Activated naive CD4-positive, alpha-beta T cell treated with Interleukin-2 at 50 U/mL for 16 hours (primary cell): ENCODE measurements at regions not wholly inside any gene's neighbourhood (a gene's known extent, or its start where the extent isn't known, plus 50 kb on each side); places are given as distances from the start of the nearest gene placed in this dataset.
"Not testable (repeated sequence)": the region's sequence is repeated elsewhere in the genome, so short reads cannot be mapped to it uniquely, and the experiment has no call there.

Experiments
- DNase-seq: peaks from one replicate; pipeline ENCODE4 v3.0.0-alpha.2; 2020

DNA sequence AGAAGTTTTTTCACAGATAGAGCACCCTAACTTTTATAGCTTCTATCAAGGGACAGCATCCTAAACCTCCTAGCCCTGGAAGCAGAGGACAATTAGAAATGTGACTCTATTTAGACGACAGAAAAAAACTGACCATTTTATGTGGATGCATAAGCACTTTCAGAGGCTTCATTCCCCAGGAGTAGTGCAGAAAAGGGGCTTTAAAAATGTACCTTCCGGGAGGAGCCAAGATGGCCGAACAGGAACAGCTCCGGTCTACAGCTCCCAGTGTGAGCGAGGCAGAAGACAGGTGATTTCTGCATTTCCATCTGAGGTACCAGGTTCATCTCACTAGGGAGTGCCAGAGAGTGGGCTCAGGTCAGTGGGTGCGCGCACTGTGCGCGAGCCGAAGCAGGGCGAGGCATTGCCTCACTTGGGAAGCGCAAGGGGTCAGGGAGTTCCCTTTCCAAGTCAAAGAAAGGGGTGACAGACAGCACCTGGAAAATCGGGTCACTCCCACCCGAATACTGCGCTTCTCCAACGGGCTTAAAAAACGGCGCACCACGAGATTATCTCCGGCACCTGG is 416.4 kb upstream of the C1orf87 start:
- not testable (repeated sequence) for DNase-seq

DNA sequence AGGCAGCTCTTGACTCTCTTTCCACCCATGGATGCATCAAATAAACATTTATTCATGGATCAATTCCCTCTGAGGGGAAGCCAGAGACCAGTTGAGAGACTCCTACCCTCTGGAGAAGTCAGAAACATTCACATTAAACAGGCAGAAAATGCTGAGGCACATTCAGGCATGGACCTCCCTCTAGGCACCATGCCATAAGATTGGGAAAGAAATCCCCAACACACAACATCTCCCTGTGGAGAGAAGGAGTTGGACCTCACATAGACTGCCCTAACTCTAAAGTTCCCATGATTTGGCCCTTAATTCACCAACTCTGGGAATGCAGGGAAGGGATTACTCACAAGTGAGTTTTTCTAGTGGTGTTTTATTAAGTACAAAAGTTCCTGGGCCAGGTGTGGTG is 415.3 kb upstream of the C1orf87 start:
- no peak for DNase-seq

DNA sequence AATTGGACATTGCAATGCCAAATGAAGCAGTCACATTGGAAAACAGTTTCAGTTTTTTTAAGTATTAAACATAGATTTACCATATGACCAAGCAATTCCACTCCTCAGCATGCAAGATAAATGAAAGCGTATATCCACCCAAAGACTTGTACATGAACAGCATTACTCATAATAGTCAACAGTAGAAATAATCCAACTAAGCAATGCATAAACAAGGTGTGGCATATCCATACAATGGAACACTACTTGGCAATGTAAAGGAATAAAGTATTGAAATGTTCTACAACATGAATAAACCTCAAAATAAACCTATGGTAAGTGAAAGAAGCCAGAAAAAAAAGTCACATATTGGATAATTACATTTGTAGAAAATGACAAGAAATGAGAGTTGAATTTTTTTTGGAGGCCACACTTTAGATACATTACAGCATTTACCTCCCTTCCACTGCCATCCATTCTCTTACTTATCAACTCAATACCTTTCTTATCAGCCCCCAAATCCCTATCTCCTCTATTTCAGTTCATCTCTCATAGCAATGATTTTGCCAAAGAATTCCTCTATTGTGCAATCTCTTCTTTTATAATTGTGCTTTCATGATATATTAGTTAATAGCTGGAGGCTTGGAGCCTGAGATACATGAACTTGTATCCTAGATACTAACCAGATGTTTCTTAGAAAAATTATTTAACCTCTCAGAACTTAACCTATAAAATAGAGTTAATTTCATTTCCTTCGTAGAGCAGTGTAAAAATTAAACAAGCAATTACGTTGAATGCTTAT is 414.2 kb upstream of the C1orf87 start:
- DNase-seq, result no peak

DNA sequence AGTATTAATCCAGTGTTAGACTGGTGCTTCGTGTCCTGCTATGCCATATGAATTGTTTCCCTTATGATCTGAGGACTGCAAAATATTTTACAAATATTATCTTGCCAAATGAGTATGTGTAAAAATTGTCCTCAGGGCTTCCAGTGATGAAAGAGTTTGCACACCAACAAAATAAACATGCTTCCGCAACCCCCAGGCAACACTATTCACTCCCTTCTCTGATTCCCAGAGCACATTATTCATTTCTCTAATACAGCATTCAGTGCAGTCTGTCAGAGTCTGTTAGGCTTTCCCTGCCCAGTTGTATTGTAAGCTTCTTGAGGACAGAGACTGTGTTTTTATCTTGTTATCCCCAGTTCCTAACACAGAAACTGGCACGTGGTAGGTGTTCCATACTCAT is 409.9 kb upstream of the C1orf87 start:
- no peak for DNase-seq

DNA sequence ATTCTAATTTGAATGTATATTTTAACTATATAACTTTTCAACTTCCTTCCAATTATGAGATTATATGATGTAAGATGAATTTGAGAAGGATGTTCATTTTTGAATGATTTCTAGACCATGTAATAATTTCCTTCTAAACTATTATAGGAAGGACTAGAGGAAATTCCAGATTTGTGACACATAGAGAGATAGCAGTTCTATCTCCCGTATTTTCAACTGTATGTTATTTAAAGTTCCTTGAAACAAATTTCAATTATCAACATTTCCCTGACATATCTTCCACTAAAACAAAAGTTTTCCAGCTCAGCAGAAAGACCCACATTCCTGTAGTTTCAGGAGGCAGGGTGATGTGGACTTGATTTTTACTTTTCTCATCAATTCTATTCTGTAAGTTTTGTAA is 396.7 kb upstream of the C1orf87 start:
- DNase-seq, result no peak

DNA sequence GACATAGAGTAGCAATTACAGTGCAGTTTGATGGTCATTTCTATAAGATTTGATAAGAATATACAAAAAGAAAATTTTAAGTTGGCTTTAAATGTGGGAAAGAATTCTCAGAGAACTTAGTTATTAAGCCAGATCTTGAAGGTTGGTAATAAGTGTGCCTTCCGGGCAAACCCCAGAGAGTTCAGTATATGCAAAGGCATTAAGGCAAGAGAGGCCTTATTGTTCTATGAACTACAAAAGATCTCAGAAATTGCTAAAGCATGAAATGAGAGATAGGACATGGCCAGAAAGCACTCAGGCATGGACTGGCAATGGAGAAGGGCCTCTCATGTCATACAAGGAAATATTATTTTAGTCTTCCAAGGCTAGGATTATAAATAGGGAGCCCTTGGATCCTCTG is 390.2 kb upstream of the C1orf87 start:
- no peak for DNase-seq

DNA sequence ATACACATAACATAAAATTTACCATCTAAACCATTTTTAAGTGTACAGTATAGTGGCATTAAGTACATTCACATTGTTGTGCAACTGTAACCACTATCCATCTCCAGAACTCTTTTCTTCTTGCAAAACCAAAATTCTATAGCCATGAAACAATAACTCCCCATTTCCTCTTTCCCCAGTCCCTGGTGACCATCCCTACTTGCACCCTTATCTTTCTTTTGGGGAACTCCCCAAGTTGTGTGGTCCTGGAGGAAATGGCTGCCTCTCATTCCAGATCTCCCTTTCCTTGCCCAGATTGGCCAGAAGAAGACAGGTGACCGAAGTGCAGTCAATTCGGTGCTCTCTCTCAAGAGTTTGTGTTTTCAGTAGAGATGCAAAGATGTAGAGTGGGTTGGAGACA is 389.6 kb upstream of the C1orf87 start:
- no peak for DNase-seq

DNA sequence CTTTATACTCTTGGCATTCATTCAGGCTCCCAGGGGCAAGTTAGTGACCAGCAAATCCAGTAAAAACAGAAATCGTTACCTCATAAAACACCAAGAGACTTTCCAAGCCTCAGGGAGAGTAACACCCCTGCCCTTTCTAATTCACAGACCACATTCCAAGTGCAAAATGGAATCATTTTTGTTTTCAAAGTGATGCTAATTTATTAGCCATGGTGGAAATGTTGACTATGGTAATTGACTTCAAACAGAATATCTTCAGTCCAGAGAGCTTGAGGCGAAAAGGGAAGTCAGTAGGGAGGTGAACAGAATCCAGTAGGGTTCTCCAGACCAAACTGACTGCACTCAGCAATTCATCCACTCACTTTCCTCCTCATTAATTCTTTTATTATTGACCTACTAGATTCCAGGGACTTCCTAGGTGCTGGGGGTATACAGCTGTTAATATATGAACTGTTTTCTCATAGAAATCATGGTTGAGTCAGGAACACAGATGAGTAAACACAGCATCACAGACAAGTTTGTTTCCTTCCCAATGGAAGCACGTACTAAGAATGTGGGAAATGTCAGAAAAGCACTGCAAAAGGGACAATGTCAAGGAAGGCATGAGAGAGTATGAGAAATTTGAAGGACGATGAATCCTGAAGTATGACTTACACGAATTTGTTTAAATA is 388.5 kb upstream of the C1orf87 start:
- DNase-seq, result no peak

DNA sequence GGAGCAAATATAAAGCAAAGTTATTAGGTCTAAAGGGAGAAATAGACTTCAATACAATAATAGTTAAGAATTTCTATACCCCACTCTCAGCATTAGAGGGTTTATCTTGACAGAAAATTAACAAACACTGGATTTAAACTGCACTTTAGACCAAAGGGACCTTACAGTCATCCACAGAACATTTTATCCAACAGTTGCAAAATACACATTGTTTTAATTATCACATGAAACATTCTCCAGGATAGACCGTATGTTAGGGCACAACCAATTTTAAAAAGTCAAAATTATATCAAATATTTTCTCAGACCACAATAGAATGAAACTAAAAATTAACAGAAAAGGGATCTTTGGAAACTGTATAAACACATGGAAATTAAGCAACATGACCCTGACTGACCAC is 384.5 kb upstream of the C1orf87 start:
- DNase-seq, result no peak

DNA sequence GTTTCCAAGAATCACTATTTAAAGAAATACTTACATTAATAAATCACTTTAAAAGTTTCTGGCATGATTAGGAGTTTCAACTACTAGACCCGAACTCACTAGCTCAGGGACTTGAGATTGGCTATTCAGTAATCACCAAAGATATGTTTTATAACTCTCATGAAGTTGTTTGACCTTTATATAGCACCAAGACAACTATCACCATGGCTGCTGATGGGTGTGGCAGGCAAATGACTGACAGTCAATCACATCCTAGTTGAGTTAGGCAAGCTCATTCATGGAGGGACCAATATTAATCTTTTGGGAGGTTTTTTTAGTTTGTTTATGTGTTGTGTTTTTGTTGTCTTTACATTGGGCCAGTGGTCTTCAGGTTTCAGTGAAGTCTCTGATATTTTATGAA is 376.3 kb upstream of the C1orf87 start:
- DNase-seq, result no peak

DNA sequence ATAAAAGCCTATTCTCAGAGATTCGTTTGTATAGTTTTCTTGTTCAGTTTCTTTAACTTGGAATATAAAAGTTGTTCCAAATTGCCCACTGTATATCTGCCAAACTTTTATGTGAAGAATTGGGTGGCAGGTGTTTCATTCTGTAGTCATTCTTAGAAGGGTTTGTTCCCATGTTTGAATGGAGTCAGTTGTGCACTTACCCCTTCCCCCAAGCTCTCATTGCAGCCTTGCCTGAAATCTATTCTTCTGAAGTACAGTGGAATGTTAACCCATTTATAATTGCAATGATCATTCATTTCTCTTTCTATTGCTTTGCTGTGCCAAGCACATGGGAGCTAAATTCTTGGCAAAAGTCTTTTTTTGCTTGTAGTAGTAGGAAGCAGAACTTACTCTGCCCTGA is 375.3 kb upstream of the C1orf87 start:
- DNase-seq, result no peak

DNA sequence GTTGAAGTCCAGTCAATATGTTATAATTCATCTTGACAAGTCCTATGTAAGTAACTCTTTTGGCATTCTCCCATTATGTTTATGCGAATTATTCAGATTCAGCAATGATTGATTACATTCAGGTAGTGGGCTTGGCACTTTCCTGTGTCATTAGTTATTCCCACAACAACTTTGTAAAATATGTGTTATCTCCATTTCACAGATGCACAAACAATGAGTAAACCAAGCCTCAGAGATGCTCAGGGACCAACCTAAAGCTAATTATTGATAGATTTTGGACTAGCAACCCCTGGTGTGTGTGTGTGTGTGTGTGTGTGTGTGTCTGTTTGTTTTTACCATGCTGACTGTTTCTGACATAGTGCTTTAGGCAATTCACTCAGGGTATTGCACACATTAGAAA is 371.1 kb upstream of the C1orf87 start:
- DNase-seq, result no peak

DNA sequence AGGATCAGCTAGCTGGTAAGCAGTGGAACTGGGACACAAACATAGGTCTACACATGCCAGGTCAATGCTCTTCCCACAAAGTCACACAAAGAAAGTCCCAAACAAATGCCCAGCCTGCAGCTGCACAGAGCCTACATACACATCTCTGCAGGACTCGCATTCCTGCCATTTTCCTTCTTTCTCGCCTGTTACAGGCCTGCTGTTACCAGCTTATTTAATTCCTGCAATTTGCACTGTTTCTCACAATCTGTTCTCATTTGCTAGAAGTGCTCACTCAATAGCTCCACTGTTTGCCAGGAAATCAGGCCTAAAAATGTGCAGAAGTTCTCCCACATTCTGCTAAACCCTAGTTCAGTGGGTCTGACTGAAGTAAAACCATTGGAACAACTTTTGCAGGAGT is 362.6 kb upstream of the C1orf87 start:
- no peak for DNase-seq

DNA sequence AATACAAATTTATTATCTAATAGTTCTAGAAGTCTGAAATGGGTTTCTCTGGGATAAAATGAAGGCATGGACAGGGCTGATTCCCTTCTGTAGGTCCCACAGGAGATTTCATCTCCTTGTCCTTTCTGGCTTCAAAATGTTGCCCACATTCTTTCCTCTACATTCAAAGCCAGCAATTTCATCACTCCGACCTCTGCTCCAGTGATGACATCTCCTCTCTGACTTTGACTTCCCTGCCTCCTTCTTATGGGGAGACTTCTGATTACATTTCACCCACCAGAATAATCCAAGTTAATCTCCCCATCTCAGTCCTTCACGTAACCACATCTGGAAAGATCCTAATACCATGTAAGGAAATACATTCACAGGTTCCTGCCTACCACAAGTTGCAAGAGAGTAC is 358.0 kb upstream of the C1orf87 start:
- no peak for DNase-seq

DNA sequence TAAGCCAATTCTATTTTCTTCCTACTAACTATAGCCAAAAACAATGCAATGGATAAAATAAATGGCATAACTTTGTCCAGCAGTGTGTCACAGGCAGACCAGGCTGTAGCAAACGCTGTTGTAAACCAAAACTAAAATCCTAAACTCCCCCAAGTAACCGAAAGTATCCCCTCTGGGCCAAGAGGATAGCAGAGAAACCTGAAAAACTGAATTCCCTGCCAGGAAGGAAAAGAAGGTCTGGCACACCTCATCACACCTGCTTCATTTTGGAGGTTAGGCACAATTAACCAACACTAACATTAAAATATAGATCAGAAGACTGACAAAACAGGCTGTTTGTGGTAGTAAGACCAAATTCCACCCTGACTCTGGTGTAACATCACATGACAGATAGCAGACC is 356.8 kb upstream of the C1orf87 start:
- no peak for DNase-seq

DNA sequence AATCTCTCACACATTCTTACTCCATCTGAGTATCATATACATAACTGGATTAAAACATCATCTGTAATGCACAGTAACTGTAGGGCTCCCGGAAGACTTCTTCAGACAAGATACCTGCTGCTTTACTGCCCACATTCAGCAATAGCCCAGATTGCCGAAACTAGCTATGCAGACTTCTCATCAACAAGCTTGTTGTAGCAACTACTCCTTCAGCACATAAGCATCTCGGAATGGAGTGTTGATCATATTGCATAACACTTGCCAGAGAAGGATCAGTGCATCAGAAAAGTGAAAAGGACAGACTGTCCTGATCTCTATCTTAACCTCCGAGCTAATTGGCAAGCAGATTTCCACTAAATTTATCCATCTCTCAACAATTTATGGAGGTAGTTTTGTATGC is 354.6 kb upstream of the C1orf87 start:
- DNase-seq, result no peak

DNA sequence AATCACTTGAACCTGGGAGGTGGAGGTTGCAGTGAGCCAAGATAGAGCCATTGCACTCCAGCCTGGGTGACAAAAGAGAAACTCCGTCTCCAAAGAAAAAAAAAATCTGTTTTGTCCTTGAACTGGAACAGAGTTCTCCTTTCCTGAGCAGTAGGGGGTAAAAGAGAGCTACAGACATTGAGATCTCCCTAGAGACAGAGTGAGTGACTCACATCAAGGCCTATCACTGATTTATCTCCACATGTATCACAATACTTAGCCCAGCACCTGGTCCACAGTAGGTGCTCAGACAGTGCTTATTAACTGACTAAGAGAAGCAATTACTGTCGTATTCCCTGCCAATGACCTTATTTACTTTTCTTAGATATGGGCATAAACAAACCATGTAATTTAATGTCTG is 354.1 kb upstream of the C1orf87 start:
- DNase-seq, result no peak

DNA sequence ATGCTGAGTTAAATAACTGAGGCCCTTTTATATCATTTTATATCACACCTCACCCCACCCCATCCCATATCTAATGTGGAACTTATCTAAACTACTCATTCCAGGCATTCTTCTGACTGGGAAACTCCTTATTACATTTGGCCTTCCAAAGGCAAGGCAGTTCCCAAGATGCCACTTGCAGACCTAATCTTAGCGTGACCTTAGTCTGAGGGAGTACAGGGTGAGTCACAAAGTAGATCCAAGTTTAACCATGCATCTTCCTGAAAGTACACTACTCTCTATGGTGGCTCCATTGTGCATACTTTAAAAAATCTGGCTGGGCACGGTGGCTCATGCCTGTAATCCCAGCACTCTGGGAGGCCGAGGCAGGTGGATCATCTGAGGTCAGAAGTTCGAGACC is 353.6 kb upstream of the C1orf87 start:
- no peak for DNase-seq

DNA sequence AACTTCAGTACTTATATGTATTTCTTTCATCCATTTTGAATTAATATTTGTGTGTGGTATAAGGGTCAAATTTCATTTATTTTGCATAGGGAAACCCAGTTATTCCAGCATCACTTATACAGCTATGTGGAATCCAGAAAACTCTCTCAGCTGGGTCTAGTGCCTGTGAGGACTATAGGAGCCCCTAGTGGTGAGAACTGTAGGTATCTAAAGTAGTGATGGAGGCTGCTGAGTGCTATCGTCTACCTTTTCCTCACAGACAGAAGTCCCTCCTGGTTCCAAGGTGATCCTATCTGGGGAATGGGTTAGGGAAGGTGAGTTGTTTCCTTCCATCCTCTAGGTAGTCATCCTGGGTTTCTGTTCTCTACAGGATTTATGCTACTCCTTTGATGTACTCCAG is 352.0 kb upstream of the C1orf87 start:
- DNase-seq, result no peak

DNA sequence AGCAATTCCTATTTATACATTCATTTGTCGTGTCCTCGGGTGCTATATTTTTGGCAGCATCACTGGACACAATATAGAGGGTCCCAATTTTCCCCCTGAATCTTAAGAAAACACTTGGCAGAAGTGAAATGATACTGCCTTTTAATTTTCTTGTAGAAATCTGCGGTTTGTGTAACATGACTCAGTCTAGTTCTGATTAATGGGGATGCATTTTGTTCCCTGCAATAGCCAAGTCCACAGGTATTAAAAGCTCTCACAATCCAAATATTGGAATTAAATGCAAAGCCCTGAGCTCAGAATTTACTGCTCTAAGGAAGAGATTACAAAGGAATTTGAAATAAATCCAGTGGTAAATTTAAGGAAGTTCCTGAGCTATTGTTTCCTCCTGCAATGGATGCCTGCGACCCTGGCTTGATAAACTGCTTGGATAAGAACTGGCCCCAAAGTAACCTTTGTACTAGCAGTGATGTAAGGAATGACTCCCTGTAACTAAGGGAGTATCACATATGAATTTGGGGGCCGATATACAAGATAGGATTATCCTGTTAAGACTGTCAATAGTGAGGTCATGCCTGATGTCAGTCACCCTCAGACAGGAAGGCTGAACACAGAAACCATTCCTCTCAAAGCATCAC is 349.7 kb upstream of the C1orf87 start:
- DNase-seq, result no peak

DNA sequence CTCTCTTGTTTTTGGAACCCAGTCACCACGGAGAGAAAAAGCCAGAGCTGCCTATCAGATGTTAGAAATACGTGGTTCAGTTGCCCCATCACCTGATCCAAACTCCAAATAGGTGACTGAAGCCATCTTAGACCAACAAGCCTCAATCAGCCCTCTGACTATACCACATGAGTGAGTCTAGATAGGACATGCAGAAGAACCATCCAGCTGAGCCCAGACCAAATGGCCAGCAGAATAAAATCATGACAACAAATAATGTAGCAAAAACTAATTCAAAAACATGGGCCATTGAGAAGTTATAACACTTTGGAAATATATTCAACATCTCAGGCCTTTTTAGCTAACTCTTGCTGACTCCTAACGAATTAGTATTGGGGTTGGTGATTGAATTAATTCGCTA is 348.4 kb upstream of the C1orf87 start:
- no peak for DNase-seq

DNA sequence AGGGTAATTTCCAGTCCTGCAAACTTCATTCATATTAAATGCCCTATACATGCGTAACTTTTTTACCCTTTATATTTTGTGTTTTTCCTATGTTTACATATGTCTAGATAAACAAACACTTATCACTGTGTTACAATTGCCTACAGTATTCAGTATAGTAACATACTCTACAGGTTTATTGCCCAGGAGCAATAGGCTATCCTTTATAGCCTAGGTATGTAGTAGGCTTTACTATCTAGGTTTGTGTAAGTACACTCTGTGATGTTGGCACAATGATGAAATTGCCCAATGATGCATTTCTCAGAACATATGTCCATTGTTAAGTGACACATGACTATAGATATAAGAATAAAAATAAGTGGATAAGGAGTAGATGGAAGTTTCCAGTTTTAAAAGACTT is 345.5 kb upstream of the C1orf87 start:
- DNase-seq, result no peak

DNA sequence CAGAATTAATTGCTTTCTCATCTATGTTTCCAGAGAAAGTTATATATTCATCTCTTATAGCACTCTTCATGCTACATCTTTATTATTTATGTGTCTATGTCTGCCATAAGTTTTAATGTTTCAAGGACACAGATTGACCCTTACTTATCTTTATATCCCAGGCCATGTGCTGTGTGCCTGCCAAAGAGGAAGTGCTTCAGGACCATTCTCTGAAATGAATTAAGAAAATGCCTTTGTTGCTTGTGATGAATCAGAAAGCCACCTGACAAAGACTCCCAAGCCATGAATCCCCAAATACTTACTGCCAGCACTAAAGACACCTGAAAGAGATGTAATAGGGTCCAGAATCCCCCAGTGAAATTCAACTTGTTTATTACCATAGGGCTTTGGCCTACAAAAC is 342.1 kb upstream of the C1orf87 start:
- no peak for DNase-seq

DNA sequence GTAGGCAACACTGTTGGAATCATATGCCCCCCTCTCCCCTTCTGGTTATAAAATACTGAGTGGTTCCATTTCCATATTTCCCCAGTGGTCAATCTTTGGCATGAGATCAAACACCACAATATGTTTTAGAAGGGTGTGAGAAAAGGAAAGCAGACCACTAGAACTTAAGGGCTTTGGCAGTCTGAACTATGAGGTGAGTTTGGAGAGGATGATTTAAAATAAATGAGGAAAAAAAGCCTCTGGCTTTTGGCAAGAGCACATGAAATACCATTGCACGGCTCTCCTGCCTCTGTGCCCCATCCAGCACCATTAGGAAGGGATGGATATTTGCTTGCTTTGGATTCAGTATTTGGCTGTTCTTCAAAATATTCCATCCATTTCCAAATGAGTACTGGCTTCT is 339.5 kb upstream of the C1orf87 start:
- DNase-seq, result no peak
